Hepatocyte (in vitro differentiated cells): ENCODE measurements at regions not wholly inside any gene's neighbourhood (a gene's known extent, or its start where the extent isn't known, plus 50 kb on each side); places are given as distances from the start of the nearest gene placed in this dataset.

Experiments
- DNase-seq: peaks from one replicate; pipeline ENCODE4 v3.0.0-alpha.2; 2016; ENCODE audit warnings: low spot score
- H2AFZ ChIP-seq: fragments of 200-600 bp; sonication (generic); 2 replicates; pipeline ENCODE4 v1.6.0; 2016; ENCODE audit warnings: antibody characterized with exemption, mild to moderate bottlenecking
- H3K27ac ChIP-seq: fragments of 200-600 bp; sonication (generic); 2 replicates; pipeline ENCODE4 v1.5.1; 2016; ENCODE audit warnings: mild to moderate bottlenecking
- H3K27me3 ChIP-seq: fragments of 200-600 bp; sonication (generic); 2 replicates; pipeline ENCODE4 v1.6.1; 2016
- H3K36me3 ChIP-seq: fragments of 200-600 bp; sonication (generic); replicated peaks from 2 replicates; pipeline ENCODE4 v1.5.1; 2016; ENCODE audit warnings: low read depth; ENCODE audit not compliant: insufficient read depth
- H3K4me1 ChIP-seq: fragments of 200-600 bp; sonication (generic); 2 replicates; pipeline ENCODE4 v1.5.1; 2016; ENCODE audit warnings: mild to moderate bottlenecking, moderate library complexity; ENCODE audit not compliant: insufficient read depth
- H3K4me2 ChIP-seq: fragments of 200-600 bp; sonication (generic); 2 replicates; pipeline ENCODE4 v1.6.0; 2016
- H3K4me3 ChIP-seq: fragments of 200-600 bp; sonication (generic); 2 replicates; pipeline ENCODE4 v1.5.1; 2016; ENCODE audit warnings: mild to moderate bottlenecking
- H3K79me2 ChIP-seq: fragments of 200-600 bp; sonication (generic); 2 replicates; pipeline ENCODE4 v1.6.0; 2017; ENCODE audit warnings: mild to moderate bottlenecking
- H3K9me2 ChIP-seq: fragments of 200-600 bp; sonication (generic); replicated peaks from 2 replicates; pipeline ENCODE4 v1.6.0; 2017; ENCODE audit warnings: mild to moderate bottlenecking; ENCODE audit not compliant: insufficient read depth
- H3K9me3 ChIP-seq: fragments of 200-600 bp; sonication (generic); 2 replicates; pipeline ENCODE4 v1.5.1; 2016; ENCODE audit warnings: low read depth, mild to moderate bottlenecking
- H4K20me1 ChIP-seq: fragments of 200-600 bp; sonication (generic); 2 replicates; pipeline ENCODE4 v1.6.0; 2016; ENCODE audit warnings: mild to moderate bottlenecking; ENCODE audit not compliant: insufficient read depth, poor library complexity, severe bottlenecking
- EZH2 ChIP-seq: fragments of 200-600 bp; sonication (generic); IDR thresholded peaks from 2 replicates; pipeline ENCODE4 v1.6.1; 2016; ENCODE audit warnings: antibody characterized with exemption, mild to moderate bottlenecking, borderline replicate concordance
- EZH2phosphoT487 ChIP-seq: fragments of 200-600 bp; sonication (generic); IDR thresholded peaks from one replicate; pipeline ENCODE4 v1.6.1; 2018; ENCODE audit warnings: antibody characterized with exemption, mild to moderate bottlenecking, low read depth, moderate library complexity; ENCODE audit not compliant: unreplicated experiment, severe bottlenecking
- WGBS: methylation state at CpG from one replicate; pipeline ENCODE4 v1.1.6; 2016; ENCODE audit warnings: low lambda C conversion rate; ENCODE audit errors: missing lambda C conversion rate; 5-methylcytosine and 5-hydroxymethylcytosine counted together
- TF ChIP-seq, protein P1 (sequence below): fragments of 200-600 bp; sonication (generic); IDR thresholded peaks from 2 replicates; pipeline ENCODE4 v1.5.1; 2016; ENCODE audit warnings: antibody characterized with exemption, mild to moderate bottlenecking; ENCODE audit not compliant: poor library complexity

DNA sequence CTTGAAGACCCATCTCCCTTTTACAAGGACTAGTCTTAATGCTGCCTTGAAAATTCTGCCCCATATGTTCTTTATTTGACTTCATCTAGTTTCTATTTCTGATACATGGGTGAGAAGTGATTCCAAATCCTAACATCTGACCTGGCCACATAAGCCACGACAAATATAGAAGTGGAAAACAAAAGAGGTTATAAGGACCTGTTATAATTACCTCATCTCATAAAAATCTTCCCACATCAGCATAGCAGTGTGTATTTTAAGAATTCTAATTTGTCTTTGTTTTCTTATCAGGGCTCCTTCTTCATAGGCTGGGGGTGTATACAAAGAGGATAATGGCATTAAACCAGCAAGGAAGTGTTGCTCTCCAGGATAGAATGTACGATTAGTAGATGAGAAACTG is 1007.4 kb downstream of the TTLL7 start:
- no peak overlapping the region for H3K4me2 ChIP-seq

GRCh38 chr1:82979593-82980236 is 1019.2 kb downstream of the TTLL7 start:
- Histone ChIP-seq H3K27me3 (no peaks in the 10 kb centered on the region), H3K9me3 (no peaks in the 10 kb centered on the region), H2AFZ (no peak overlapping the region), H3K4me3 (no peak overlapping the region), H3K79me2 (no peaks in the 10 kb centered on the region), H3K36me3 (no peaks in the 10 kb centered on the region), H4K20me1 (no peaks in the 10 kb centered on the region), H3K4me1 (no peaks in the 10 kb centered on the region), H3K4me2 (no peak overlapping the region), H3K27ac (no peak overlapping the region), H3K9me2 (no peaks in the 10 kb centered on the region)
- DNase-seq: no peak
- 65% methylated on average over 7 of the region's 7 CpGs for WGBS
- TF ChIP-seq EZH2phosphoT487: no peak
- no peak for TF ChIP-seq EZH2

More for the DNA sequence above, 1007.4 kb downstream of the TTLL7 start:
- Histone ChIP-seq H3K9me3 (no peaks in the 10 kb centered on the region), H3K4me1 (no peaks in the 10 kb centered on the region), H4K20me1 (no peaks in the 10 kb centered on the region), H3K4me3 (no peak overlapping the region), H3K27me3 (no peaks in the 10 kb centered on the region), H2AFZ (no peak overlapping the region), H3K27ac (no peak overlapping the region), H3K79me2 (no peaks in the 10 kb centered on the region), H3K36me3 (no peaks in the 10 kb centered on the region), H3K9me2 (no peaks in the 10 kb centered on the region)
- DNase-seq: no peak
- WGBS: 84% methylated on average over 2 of the region's 2 CpGs
- TF ChIP-seq EZH2phosphoT487: no peak
- TF ChIP-seq, protein P1, sequence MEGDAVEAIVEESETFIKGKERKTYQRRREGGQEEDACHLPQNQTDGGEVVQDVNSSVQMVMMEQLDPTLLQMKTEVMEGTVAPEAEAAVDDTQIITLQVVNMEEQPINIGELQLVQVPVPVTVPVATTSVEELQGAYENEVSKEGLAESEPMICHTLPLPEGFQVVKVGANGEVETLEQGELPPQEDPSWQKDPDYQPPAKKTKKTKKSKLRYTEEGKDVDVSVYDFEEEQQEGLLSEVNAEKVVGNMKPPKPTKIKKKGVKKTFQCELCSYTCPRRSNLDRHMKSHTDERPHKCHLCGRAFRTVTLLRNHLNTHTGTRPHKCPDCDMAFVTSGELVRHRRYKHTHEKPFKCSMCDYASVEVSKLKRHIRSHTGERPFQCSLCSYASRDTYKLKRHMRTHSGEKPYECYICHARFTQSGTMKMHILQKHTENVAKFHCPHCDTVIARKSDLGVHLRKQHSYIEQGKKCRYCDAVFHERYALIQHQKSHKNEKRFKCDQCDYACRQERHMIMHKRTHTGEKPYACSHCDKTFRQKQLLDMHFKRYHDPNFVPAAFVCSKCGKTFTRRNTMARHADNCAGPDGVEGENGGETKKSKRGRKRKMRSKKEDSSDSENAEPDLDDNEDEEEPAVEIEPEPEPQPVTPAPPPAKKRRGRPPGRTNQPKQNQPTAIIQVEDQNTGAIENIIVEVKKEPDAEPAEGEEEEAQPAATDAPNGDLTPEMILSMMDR: no peak
- TF ChIP-seq EZH2: no peak

GRCh38 chr1:82978461-82979324 is 1020.2 kb downstream of the TTLL7 start:
- DNase-seq: no peak
- Histone ChIP-seq H3K36me3 (no peaks in the 10 kb centered on the region), H3K27me3 (no peaks in the 10 kb centered on the region), H4K20me1 (no peaks in the 10 kb centered on the region), H3K79me2 (no peaks in the 10 kb centered on the region), H3K9me3 (no peaks in the 10 kb centered on the region), H3K4me3 (no peak overlapping the region), H3K27ac (no peak overlapping the region), H3K4me1 (no peaks in the 10 kb centered on the region), H3K9me2 (no peaks in the 10 kb centered on the region), H2AFZ (no peak overlapping the region), H3K4me2 (no peak overlapping the region)
- 63% methylated on average over 10 of the region's 10 CpGs for WGBS
- no peak for TF ChIP-seq EZH2
- no peak for TF ChIP-seq EZH2phosphoT487
- TF ChIP-seq, protein P1: no peak
